HL-60 (cell line): ENCODE measurements at regions not wholly inside any gene's neighbourhood (a gene's known extent, or its start where the extent isn't known, plus 50 kb on each side); places are given as distances from the start of the nearest gene placed in this dataset.
"Not testable (repeated sequence)": the region's sequence is repeated elsewhere in the genome, so short reads cannot be mapped to it uniquely, and the experiment has no call there.

Experiments
- DNase-seq, 2 experiments: peaks; one replicate each; pipeline ENCODE4 v3.0.0-alpha.2; 2010 to 2020; ENCODE audit warnings: low read depth in 1 of 2, low spot score in 1 of 2
- H3K27ac ChIP-seq: fragments of 250-450 bp; sonication (Bioruptor Pico); replicated peaks from 2 replicates; pipeline ENCODE4 v1.5.1; 2020; ENCODE audit warnings: mild to moderate bottlenecking, moderate library complexity
- H3K27me3 ChIP-seq: fragments of 250-450 bp; sonication (Bioruptor Pico); 2 replicates; pipeline ENCODE4 v1.5.1; 2021; ENCODE audit warnings: mild to moderate bottlenecking, moderate library complexity; ENCODE audit not compliant: insufficient read depth, poor library complexity, severe bottlenecking
- H3K4me3 ChIP-seq: replicated peaks from 2 replicates; pipeline ENCODE4 v1.5.1; 2011; ENCODE audit warnings: mild to moderate bottlenecking, control low read depth, low read length; ENCODE audit not compliant: insufficient read depth
- CTCF ChIP-seq: IDR thresholded peaks from one replicate; pipeline ENCODE4 v1.5.1; 2011; ENCODE audit warnings: low read length, control low read depth, inconsistent platforms; ENCODE audit not compliant: insufficient read depth
- GABPA ChIP-seq: IDR thresholded peaks from 2 replicates; pipeline ENCODE4 v1.6.1; 2012; ENCODE audit warnings: low read depth
- POLR2AphosphoS5 ChIP-seq: IDR thresholded peaks from 2 replicates; pipeline ENCODE4 v1.6.1; 2012; ENCODE audit warnings: low read depth
- REST ChIP-seq: IDR thresholded peaks from 2 replicates; pipeline ENCODE4 v1.6.1; 2012; ENCODE audit warnings: low read depth; ENCODE audit not compliant: insufficient replicate concordance
- SPI1 ChIP-seq: IDR thresholded peaks from 2 replicates; pipeline ENCODE4 v1.6.1; 2012; ENCODE audit warnings: low read depth, mild to moderate bottlenecking, borderline replicate concordance

GRCh38 chr10:90245623-90246022, 544.2 kb downstream of the KIF20B start:
- Histone ChIP-seq H3K4me3 (no peak overlapping the region), H3K27me3 (no peaks in the 10 kb centered on the region), H3K27ac (no peak overlapping the region)
- TF ChIP-seq SPI1 (no peak), POLR2AphosphoS5 (no peak), REST (no peak), GABPA (no peak), CTCF (no peak)
- DNase-seq, result no peak

DNA sequence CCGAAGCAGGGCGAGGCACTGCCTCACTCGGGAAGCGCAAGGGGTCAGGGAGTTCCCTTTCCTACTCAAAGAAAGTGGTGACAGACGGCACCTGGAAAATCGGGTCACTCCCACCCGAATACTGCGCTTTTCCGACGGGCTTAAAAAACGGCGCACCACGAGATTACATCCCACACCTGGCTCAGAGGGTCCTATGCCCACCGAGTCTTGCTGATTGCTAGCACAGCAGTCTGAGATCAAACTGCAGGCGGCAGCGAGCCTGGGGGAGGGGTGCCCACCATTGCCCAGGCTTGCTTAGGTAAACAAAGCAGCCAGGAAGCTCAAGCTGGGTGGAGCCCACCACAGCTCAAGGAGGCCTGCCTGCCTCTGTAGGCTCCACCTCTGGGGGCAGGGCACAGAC, 549.4 kb downstream of the KIF20B start:
- H3K27ac ChIP-seq, DNase-seq, H3K4me3 ChIP-seq, H3K27me3 ChIP-seq: not testable (repeated sequence)

GRCh38 chr10:90269699-90270098, 568.3 kb downstream of the KIF20B start:
- Histone ChIP-seq H3K4me3 (no peak overlapping the region), H3K27me3 (no peaks in the 10 kb centered on the region), H3K27ac (no peak overlapping the region)
- TF ChIP-seq GABPA (no peak), POLR2AphosphoS5 (no peak), REST (no peak), SPI1 (no peak), CTCF (no peak)
- DNase-seq, result no peak

DNA sequence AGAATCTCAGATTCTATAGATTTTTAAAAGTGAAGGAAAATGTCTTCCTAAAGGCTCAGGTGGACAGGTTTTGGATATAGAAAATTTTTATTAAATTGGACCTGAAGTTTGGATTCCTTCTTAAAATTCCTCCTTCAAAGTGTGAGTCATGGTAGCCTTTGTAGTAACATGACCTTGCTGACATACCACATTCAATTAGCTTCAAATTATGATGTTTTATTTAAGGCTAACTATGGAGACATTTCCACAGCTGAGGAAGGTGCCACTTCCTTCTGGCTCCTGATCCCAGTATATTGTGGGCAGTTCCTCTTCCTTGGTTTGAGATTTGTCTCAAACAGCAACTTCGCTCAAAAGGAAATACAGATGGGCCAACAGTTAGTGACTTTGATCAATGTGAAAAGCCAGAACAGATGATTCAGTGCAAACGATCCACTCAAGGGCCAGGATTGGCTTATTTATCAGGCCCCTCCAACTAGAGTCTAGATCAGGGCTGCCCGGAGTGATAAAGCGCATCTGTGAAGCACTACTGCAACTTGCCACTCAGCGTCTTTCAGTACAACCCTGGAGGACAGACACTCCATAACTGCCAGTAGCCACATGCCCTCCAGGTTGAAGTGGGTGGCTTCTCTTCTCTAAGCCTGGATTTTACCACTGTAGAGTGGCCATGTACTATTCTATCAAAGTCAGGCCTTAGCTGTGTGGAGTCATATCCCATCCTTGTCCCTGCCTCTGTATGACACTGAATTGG, 573.5 kb downstream of the KIF20B start:
- TF ChIP-seq REST, result no peak
- TF ChIP-seq SPI1, result no peak
- no peak for TF ChIP-seq CTCF
- no peak for TF ChIP-seq GABPA
- no peak for TF ChIP-seq POLR2AphosphoS5
- no peak for DNase-seq
- no peak overlapping the region for H3K27ac ChIP-seq
- H3K4me3 ChIP-seq, result no peak overlapping the region
- no peaks in the 10 kb centered on the region for H3K27me3 ChIP-seq
